Stomach (tissue), 4 donors: ENCODE measurements at regions not wholly inside any gene's neighbourhood (a gene's known extent, or its start where the extent isn't known, plus 50 kb on each side); places are given as distances from the start of the nearest gene placed in this dataset.

Experiments used
- CTCF ChIP-seq, 7 experiments: fragments of 450-650 bp in 4 of 7; fragments of 200-600 bp in 3 of 7; sonication (generic) in 3 of 7; IDR thresholded peaks; one replicate each; pipeline ENCODE4 v1.5.1; 2016 to 2019; ENCODE audit warnings: antibody characterized with exemption in 7 of 7, control low read depth in 2 of 7, mild to moderate bottlenecking in 1 of 7
- POLR2A ChIP-seq, 4 donors: fragments of 450-650 bp; IDR thresholded peaks; one replicate each; pipeline ENCODE4 v1.6.1; 2016; ENCODE audit warnings: antibody characterized with exemption in 4 of 4, control low read depth in 2 of 4, mild to moderate bottlenecking in 1 of 4, moderate library complexity in 1 of 4

- TF ChIP-seq POLR2A (IDR thresholded peaks at IDR 0.05) (no peak), CTCF (IDR thresholded peaks at IDR 0.05) (no peak)
These were observed 855.0 kb downstream of the USP25 start for GRCh38 chr21:16584756-16585155.
